ENCODE measurements at regions not wholly inside any gene's neighbourhood (a gene's known extent, or its start where the extent isn't known, plus 50 kb on each side); places are given as distances from the start of the nearest gene placed in this dataset.

DNA sequence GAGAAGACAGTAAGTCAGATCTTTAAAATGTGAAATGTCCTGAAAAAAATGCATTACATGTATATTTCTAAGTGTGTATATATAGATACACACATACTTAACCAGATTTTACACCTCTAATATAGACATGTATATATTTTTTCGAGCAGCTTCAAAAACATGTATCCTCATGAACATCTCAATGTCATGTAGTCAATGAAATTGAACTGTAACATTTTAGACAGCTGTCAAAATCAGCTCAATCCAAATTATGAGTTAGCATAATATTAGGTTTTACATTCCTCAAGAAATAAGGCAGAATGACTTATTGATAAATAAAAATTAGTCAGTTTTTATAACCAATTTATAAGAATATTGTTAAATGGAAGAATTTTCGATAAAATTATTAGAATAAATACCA, 665.7 kb downstream of the BRINP3 start:
- H3K4me3 ChIP-seq = no peak overlapping the region
- intact Hi-C loops (cut with DNase I) = no loop called here
- H3K36me3 ChIP-seq = no peaks in the 10 kb centered on the region
- no peaks in the 10 kb centered on the region for H3K9me3 ChIP-seq
- 49 to 51% methylated on average over 2 of the region's 2 CpGs for WGBS, 2 donors
- TF ChIP-seq POLR2A (IDR thresholded peaks at IDR 0.05) = no peak
- TF ChIP-seq, protein P1, sequence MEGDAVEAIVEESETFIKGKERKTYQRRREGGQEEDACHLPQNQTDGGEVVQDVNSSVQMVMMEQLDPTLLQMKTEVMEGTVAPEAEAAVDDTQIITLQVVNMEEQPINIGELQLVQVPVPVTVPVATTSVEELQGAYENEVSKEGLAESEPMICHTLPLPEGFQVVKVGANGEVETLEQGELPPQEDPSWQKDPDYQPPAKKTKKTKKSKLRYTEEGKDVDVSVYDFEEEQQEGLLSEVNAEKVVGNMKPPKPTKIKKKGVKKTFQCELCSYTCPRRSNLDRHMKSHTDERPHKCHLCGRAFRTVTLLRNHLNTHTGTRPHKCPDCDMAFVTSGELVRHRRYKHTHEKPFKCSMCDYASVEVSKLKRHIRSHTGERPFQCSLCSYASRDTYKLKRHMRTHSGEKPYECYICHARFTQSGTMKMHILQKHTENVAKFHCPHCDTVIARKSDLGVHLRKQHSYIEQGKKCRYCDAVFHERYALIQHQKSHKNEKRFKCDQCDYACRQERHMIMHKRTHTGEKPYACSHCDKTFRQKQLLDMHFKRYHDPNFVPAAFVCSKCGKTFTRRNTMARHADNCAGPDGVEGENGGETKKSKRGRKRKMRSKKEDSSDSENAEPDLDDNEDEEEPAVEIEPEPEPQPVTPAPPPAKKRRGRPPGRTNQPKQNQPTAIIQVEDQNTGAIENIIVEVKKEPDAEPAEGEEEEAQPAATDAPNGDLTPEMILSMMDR (IDR thresholded peaks at IDR 0.05) = no peak
- DNase-seq = no peak
- H3K4me1 ChIP-seq = no peaks in the 10 kb centered on the region
- H3K27me3 ChIP-seq = no peaks in the 10 kb centered on the region
- no peak overlapping the region for H3K27ac ChIP-seq

DNA sequence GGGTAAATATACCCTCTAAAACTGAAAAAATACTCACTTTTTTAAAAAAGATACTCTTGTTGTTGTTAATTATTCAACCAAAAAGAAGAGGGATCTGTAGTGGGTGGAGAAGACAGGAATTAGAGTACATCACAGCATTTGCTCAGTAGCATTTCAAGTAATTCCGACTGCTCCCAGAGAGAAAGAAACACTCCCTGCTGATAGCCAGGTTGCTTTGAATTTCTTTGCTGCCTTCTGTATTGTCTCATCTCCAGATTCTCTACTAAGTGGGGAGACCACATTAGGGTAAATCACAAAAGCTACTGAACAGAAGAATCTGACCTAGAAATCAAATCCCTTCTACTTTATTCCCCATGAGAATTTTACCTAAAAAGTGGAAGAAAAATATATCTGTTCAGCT, 661.1 kb downstream of the BRINP3 start:
- WGBS, 2 donors = 22 to 50% methylated on average over 1 of the region's 1 CpG
- no peak for TF ChIP-seq POLR2A (IDR thresholded peaks at IDR 0.05)
- TF ChIP-seq, protein P1 (IDR thresholded peaks at IDR 0.05) = no peak
- no peaks in the 10 kb centered on the region for H3K4me1 ChIP-seq
- no peaks in the 10 kb centered on the region for H3K9me3 ChIP-seq
- H3K36me3 ChIP-seq = no peaks in the 10 kb centered on the region
- DNase-seq = no peak
- no peak overlapping the region for H3K27ac ChIP-seq
- intact Hi-C loops (cut with DNase I) = no loop called here
- H3K4me3 ChIP-seq = no peak overlapping the region
- H3K27me3 ChIP-seq = no peaks in the 10 kb centered on the region

DNA sequence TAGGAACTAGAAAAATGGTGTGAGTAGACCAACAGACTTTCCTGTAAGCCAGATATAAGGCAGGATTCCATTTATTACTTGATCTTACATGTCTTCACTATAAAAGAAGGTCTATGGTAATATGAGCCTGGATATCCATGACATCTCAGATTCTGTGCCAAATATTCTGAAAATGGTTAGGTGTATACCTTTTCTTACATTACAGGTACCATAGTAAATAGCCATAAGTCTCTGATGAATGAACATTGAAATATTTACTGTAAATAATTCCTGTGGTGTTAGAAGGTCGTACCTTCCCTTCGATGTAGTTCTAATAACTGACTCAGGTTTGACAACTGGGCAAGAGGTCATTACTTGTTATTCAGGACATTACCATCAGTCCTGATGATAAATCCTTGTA, 657.9 kb downstream of the BRINP3 start:
- Histone ChIP-seq H3K4me3 (no peak overlapping the region), H3K9me3 (no peaks in the 10 kb centered on the region), H3K36me3 (no peaks in the 10 kb centered on the region), H3K27ac (no peak overlapping the region), H3K4me1 (no peaks in the 10 kb centered on the region), H3K27me3 (no peaks in the 10 kb centered on the region)
- TF ChIP-seq POLR2A (IDR thresholded peaks at IDR 0.05) = no peak
- TF ChIP-seq, protein P1 (IDR thresholded peaks at IDR 0.05) = no peak
- WGBS, 2 donors = 33 to 36% methylated on average over 2 of the region's 2 CpGs
- intact Hi-C loops (cut with DNase I) = no loop called here
- DNase-seq = no peak

DNA sequence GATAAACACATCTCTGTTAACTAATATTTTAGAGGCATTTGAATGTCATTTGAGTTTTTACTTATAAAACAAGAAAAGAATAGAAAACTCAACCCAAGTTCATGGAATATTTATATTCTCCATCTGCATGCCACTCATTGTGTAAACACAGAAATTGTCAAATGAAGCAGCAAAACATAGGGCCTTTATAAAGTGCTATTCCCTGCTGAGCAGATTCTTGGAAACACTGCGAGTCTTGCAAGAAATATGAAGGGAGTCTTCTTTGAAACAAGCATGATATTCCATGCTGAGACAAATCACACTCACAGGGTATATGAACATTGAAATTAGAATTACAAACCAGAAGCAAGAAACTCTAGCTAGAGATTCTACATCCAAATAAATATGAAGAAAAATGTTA, 655.8 kb downstream of the BRINP3 start:
- H3K4me3 ChIP-seq = no peak overlapping the region
- H3K4me1 ChIP-seq = no peaks in the 10 kb centered on the region
- H3K36me3 ChIP-seq = no peaks in the 10 kb centered on the region
- no peak overlapping the region for H3K27ac ChIP-seq
- TF ChIP-seq POLR2A (IDR thresholded peaks at IDR 0.05) = no peak
- TF ChIP-seq, protein P1 (IDR thresholded peaks at IDR 0.05) = no peak
- no peaks in the 10 kb centered on the region for H3K9me3 ChIP-seq
- intact Hi-C loops (cut with DNase I) = no loop called here
- 0% methylated on average over 1 of the region's 1 CpG for WGBS, 2 donors
- H3K27me3 ChIP-seq = no peaks in the 10 kb centered on the region
- DNase-seq = no peak

DNA sequence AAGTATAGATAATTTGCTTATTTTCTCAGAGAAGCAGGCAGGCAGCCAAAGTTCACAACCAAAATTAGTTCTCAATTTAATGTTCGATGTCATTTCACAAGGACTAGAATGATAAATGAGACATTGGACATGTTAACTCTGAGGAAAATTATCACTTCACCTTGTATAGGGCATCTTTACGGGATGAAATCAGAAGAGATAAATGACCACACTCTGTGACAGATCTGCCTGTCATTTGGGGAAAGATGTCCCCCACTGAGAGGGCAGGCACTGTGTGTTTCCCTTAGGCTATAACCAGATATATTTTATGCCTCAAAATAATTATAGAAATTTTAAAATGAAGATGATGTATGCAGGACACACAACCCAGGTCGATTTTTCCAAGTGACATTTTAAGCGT, 642.9 kb downstream of the BRINP3 start:
- 59 to 62% methylated on average over 4 of the region's 4 CpGs for WGBS, 2 donors
- no peaks in the 10 kb centered on the region for H3K9me3 ChIP-seq
- H3K4me1 ChIP-seq = no peaks in the 10 kb centered on the region
- no peak overlapping the region for H3K4me3 ChIP-seq
- no peaks in the 10 kb centered on the region for H3K36me3 ChIP-seq
- no peak for TF ChIP-seq POLR2A (IDR thresholded peaks at IDR 0.05)
- TF ChIP-seq, protein P1 (IDR thresholded peaks at IDR 0.05) = no peak
- no peaks in the 10 kb centered on the region for H3K27me3 ChIP-seq
- DNase-seq = no peak
- no peak overlapping the region for H3K27ac ChIP-seq
- intact Hi-C loops (cut with DNase I) = no loop called here

All from esophagus squamous epithelium (tissue), 5 donors.